PFSK-1 (cell line): ENCODE measurements at regions not wholly inside any gene's neighbourhood (a gene's known extent, or its start where the extent isn't known, plus 50 kb on each side); places are given as distances from the start of the nearest gene placed in this dataset.

Experiments used
- FOXP2 ChIP-seq: optimal IDR thresholded peaks from 2 replicates; pipeline ENCODE3; 2011; ENCODE audit warnings: borderline replicate concordance, control low read depth, inconsistent platforms; ENCODE audit not compliant: insufficient read depth; ENCODE audit errors: extremely low read length, extremely low read depth
- SIN3A ChIP-seq: IDR thresholded peaks from 2 replicates; pipeline ENCODE4 v1.6.1; 2012; ENCODE audit warnings: mild to moderate bottlenecking, low read length, moderate library complexity, borderline replicate concordance; ENCODE audit not compliant: insufficient read depth
- TF ChIP-seq, protein P1 (sequence below), 2 experiments: IDR thresholded peaks; 2 replicates each; pipeline versions ENCODE4 v1.6.1 to v1.8.0; 2011 to 2012; ENCODE audit warnings: low read depth in 2 of 2, low read length in 2 of 2, control low read depth in 1 of 2, inconsistent platforms in 1 of 2, mild to moderate bottlenecking in 1 of 2, moderate library complexity in 1 of 2; ENCODE audit not compliant: insufficient read depth in 1 of 2

DNA sequence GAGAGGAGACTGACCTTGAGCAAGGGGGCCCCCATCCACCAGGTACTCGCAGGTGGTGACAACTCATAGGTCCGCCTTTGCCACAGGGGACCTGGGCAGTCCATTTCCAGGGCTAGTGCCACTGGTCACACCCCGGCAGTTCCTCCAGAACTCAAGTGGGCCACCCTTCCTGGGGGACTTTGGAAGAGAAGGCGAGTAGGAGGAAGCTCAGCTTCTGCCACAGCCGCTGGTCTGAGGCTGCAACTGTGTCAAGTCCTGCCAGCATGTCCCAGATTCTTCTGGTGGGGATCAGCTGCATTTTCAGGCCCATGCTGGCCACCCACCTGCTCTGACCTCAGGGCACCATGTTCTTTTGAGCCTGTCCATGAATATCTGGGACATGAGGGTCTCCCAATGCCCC lies 423.9 kb upstream of the MYT1L start:
- TF ChIP-seq, protein P1, sequence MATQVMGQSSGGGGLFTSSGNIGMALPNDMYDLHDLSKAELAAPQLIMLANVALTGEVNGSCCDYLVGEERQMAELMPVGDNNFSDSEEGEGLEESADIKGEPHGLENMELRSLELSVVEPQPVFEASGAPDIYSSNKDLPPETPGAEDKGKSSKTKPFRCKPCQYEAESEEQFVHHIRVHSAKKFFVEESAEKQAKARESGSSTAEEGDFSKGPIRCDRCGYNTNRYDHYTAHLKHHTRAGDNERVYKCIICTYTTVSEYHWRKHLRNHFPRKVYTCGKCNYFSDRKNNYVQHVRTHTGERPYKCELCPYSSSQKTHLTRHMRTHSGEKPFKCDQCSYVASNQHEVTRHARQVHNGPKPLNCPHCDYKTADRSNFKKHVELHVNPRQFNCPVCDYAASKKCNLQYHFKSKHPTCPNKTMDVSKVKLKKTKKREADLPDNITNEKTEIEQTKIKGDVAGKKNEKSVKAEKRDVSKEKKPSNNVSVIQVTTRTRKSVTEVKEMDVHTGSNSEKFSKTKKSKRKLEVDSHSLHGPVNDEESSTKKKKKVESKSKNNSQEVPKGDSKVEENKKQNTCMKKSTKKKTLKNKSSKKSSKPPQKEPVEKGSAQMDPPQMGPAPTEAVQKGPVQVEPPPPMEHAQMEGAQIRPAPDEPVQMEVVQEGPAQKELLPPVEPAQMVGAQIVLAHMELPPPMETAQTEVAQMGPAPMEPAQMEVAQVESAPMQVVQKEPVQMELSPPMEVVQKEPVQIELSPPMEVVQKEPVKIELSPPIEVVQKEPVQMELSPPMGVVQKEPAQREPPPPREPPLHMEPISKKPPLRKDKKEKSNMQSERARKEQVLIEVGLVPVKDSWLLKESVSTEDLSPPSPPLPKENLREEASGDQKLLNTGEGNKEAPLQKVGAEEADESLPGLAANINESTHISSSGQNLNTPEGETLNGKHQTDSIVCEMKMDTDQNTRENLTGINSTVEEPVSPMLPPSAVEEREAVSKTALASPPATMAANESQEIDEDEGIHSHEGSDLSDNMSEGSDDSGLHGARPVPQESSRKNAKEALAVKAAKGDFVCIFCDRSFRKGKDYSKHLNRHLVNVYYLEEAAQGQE (IDR thresholded peaks at IDR 0.05; ENCODE audit: insufficient read depth in 1 of 2, low read depth in 2 of 2, low read length in 2 of 2): no peak
- TF ChIP-seq SIN3A (no peak), FOXP2 (no peak)
